CD4-positive, alpha-beta T cell treated with Interleukin-15 for 4 hours (primary cell): ENCODE measurements at regions not wholly inside any gene's neighbourhood (a gene's known extent, or its start where the extent isn't known, plus 50 kb on each side); places are given as distances from the start of the nearest gene placed in this dataset.

Source experiments
- DNase-seq: peaks from one replicate; pipeline ENCODE4 v3.0.0-alpha.2; 2020; ENCODE audit warnings: low spot score

DNA sequence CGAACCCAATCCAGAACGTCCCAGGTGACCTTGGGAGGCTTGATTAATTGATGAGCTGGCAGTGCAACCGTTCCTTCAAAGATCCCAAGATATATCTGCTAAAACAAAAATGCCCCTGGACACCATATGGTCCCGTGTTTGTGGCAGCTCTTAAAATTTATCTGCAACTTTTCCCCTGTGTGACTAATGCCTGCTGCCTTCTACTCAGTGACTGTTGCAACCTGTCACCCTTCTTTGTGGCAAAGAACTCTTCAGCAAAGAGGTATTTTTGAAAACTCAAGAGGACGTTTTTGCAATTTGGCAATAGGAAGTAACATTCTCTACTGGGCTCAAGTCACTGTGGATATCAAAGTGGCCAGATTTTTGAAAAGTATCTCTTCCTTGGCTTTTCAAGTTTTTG lies 75.8 kb upstream of the SOD3 start:
- no peak for DNase-seq

DNA sequence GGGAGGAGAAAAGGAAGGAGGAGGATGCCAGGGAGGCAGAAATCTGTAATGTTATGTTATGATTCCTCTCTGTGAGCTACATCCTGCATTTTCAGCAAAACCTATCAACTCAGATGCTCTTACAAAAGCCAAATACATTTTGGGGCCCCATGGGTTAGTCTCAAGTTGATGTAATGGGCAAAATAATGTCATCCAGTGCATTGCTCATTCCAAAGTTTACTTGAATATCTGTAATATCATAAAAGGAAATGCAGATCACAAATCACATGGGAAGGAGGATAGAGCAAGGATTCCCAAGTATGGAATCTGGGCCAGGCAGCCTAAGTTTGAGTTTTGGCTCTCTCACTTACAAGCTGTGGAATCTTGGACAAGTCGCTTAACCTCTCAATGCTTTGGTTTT lies 74.9 kb upstream of the SOD3 start:
- DNase-seq: no peak

DNA sequence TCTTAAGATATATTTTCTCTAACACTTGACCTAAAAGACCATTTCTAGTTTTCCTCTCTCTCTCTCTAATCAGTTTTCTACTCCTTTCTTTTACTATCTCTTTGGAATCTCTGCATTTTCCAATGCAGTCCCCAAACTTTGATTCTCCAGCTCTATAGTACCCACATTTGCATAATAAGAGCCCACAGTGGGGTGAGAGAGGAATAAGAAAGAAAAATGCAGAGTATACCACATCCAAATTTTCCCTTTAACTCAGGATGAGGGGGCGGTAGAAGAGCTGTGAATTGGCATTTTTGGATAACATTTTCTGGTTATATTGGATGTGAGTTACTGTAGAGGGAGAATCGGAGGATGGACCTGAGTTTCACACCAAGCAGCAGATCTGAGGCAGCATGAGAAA lies 74.4 kb upstream of the SOD3 start:
- no peak for DNase-seq

DNA sequence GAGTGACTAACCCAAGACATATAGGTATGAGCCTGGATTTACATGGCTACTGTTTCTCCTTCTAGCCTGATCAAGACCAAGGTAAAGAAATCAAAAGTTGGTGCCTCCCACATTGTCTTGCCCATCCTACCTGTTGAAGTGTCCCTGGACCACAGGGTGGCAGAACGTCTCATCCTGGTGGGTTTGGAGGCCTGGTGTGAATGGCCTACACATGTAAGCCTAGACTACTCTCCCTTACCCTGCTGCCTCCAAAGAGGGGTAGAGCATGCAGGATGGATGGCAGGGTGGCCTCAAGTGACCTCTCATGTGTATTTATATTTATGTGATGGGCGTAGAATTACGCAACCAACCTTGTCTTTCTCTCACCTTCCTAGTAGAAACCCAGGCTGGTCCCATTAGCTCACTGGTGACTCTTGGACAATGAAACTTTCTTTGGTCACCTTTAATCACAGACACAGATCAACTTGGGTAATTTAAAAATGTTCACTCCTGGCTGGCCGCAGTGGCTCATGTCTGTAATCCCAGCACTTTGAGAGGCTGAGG lies 73.3 kb upstream of the SOD3 start:
- no peak for DNase-seq

DNA sequence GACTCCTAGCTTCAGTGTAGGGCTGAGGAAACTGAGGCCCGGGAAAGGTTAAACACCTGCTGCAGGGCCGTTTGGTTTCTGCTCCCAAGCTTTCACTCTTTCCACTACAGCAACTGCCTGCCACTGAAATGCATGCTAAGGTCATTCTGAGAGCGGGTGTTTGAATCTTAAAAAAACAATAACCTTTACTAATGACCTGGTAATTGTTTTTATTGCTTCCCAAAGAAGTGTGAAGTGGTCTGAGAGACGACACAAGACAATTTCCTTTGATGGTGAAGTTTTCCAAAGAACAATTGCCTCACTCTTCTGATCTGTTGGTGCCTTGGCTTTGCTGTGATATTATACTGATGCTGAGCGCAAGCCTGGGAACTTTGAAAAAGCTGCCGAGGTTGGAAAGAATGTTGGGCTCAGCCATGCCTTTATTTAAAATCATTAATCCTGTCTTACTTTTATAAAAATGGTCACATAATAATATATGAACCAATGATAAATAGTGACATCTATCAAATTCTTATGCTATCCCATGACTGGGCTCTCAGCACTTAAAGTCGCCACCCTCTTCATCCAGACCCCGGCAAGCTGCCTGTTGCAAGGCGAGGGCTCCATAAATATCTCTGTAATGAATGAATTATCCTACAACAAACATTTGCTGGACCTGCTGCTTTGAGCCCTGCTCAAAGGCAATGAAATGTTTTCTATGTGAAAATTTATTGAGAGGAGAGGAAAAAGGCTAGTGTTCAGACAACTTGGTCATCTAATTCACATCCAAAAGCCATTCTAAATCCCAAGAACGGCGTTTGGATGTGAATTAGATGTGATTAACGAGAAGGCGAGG lies 67.8 kb upstream of the SOD3 start:
- no peak for DNase-seq

DNA sequence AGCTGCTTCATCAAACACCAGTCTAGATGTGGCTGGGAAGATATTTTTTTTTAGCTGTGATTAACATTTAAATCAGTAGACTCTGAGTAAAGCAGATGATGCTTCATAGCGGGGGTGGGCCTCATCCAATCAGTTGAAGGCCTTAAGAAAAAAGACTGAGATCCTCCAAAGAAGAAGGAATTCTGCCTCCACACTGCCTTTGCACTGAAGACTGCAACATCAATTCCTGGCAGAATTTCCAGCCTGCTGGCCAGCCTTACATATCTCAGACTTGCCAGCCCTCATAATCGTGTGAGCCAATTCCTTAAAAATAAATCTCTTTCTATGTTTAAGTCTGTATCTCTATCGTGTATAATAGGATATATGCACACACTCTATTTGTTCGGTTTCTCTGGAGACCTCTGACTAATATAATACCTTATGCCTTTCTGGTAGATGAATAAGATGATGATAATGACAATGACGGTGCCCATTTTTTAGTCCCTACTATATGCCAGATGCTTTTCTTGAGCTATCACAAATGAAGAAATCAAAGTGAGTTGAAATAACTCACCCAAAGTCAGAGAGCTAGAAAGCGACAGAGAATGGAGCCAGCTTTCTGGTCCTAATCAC lies 66.1 kb upstream of the SOD3 start:
- DNase-seq: no peak

DNA sequence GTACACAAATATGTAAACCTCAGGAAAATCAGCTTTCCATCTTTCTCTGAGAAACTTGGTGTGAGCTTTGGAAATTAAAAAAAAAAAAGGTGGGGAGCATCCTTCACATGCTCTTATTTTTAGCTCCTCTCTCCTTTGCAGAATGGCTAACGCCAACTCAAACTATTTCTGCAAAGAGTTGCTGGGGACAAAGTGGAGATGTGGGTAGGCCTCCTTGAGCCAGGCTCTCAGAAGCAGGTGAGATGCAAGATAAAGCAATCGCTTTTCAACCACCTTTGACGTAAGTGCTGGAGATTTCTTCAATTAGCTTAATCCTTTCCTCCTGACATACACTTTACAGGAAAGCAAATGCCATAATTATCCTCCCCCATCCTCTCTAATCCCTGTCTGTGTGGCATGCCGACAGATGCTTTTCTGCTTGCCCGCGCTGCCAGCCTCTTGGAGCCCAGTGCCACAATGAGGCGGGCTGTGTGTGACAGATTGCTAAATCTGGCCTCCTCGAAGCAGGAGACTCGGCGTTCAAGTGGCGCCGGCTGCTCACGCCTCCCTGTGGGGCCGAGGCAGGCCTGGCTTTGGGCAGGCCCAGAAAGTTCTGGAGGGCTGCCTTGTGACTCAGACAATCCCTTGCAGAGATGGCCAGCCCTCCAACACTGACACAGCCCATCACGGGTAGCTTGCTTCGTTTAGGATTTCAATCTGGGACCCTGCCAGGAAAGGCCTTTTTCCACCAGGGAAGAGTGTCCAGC lies 64.9 kb upstream of the SOD3 start:
- no peak for DNase-seq

DNA sequence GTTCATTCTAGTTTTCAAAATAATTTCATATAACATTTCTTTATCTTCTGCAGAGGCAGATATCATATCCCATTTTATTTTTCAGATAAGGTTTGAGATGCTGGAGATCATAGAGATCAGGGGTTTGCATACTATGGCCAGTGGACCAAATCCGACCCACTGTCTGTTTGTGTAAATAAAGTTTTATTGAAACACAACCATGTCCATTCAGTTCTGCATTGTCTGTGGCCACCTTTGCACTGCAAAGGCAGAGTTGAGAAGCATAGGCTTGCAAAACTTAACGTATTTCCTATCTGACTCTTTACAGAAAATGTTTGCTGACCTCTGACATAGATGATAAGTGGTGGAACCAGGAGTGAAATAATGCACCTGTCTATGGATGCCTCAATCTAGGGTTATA lies 63.9 kb upstream of the SOD3 start:
- no peak for DNase-seq

DNA sequence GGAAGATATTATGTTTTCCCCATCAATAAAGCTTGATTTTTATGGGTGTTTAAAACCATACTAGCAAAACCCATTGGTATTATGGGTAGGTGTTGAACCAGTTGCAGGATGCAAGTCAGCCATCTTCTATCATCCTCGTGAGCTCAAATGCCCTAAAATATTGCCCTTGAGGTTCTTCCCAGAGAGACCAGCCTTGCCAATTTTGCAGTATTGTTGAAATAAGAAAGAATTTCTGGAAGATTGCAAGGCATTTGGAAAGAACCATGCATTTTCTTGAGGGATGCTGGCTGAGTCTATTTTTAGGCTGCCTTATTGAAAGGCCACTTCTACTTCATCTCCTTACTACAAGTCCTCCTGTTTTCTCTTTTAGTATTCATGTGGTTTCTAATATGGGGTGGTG lies 60.9 kb upstream of the SOD3 start:
- DNase-seq: no peak

DNA sequence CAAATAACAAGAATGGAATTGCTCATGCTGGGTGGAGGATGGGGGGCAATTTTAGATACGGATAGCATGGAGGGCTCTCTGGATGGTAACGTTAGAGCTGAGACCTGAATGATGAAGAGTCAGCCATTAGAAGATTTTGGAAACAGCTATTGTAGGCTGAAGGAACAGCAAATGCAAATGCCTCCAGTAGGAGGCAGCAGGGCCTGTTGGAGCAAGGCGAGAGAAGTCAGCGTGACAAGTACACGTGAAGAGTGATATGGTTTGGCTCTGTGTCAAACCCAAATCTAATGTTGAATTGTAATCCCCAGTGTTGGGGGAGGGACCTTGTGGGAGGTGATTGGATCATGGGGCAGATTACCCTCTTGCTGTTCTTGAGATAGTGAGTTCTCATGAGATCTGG lies 59.3 kb upstream of the SOD3 start:
- no peak for DNase-seq

DNA sequence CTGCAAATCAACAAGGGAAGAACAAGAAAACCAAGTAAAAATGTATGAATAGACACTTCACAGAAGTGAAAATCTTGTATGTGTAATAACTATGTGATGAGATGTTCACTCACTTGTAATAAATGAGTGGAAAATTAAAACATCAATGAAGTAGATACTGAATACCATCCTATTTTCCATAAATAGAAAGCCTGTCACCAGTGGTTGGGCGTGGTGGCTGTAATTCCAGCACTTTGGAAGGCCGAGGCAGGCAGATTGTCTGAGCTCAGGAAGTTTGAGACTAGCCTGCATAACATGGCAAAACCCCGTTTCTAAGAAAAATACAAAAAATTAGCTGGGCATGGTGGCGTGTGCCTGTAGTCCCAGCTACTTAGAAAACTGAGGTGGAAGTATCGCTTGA lies 53.5 kb upstream of the SOD3 start:
- no peak for DNase-seq

DNA sequence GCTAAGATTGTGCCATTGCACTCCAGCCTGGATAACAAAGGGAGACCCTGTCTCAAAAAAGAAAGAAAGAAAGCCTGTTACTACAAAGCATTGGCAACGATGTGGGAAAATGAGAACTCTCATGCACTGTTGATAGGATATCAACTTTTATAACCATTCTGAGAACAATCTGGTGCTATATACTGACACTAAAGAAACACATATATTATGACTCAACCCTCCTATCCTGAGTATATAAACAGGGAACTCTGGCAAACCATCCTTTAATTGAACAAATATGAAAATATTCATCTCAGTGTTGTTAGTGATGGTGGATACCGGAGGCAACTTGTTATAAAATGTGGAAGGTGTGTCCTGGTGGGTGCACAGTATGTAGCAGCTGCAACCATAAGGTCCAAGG lies 53.0 kb upstream of the SOD3 start:
- no peak for DNase-seq

DNA sequence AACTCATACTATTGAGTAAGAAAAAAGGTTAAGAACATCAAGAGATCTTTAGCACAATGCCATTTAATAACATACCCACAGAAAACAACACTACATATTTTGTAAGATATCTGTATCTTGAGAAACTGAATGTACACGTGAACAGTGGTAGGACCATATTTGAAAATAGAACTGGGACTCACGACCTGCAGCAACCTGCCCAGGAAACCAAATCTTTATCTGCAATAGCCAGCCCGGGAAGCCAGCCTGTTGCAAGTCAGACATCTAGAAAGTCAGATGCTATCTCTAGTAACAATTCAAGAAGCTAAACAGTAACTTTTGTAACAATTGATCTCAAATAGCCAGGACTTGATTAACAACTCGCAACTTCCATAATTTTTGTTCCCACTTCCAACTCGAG lies 52.6 kb upstream of the SOD3 start:
- no peak for DNase-seq

DNA sequence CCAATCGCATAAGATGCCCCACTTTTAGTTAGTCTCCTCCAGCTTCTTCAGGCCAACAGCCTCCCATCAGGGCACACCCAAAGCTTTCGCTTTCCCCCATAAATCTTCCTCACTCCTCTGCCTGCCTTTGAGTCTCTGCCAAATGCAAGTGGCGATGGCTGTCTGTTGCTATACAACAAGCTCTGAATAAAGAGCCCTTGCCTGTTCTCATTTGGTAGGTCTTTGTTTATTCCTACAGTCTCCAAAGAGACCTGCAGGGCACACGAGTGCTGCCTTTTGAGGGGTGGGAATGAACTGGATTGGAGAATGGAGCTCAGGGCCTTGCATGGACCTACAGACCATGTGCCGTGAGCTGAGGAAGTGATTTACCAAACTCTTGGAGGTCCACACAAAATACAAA lies 52.2 kb upstream of the SOD3 start:
- DNase-seq: no peak

DNA sequence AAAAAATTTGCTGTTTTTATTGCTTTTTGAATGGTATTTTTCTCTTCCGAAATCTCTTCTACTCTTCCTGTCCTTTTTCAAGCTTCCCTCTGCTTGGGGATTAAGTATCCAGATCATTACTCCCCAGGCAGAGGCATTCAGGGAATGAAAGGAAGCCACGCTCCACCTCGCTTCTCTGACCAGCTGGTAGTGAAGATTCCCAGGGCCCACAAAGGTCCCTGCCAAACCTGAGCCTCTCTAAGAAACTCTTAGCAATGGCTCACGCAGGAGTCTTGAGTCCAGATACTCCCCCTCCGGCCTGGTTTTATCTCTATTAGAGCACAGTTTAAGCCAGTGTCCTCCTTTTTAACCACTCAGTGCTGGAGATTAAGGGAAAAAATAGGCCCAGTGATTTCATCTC lies 51.4 kb upstream of the SOD3 start:
- no peak for DNase-seq

DNA sequence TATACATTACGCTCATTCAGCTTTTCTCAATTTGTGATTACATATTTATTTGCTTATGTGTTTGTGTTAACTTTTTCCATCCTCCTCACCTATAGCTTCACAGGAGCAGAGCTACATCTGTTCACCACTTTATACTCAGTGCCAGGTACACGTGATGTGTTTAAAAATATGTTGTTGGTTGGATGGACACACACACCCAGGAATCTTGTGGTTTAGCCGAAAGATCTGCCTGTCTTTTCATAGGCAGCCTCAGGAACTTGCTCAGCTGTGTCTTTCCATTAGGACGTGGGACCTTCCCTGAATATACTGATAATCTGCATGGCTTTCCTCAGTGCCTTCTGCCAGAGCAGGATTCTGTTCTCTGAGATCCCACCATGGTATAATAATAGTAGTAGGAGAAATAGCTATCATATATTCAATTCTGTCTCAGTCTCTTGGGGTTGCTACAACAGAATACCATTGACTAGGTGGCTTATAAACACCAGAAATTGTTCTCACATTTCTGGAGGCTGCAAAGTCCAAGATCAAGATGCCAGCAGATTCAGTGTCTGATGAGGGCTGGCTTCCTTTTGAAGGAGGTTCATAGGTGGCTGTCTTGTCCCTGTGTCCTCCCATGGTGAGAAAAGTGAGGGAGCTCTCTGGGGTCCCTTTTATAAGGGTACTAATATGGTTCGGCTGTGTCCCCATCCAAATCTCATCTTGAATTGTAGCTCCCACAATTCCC lies 50.0 kb upstream of the SOD3 start:
- DNase-seq: no peak
